ENCODE measurements at regions not wholly inside any gene's neighbourhood (a gene's known extent, or its start where the extent isn't known, plus 50 kb on each side); places are given as distances from the start of the nearest gene placed in this dataset.
"Not testable (repeated sequence)": the region's sequence is repeated elsewhere in the genome, so short reads cannot be mapped to it uniquely, and the experiment has no call there.

DNA sequence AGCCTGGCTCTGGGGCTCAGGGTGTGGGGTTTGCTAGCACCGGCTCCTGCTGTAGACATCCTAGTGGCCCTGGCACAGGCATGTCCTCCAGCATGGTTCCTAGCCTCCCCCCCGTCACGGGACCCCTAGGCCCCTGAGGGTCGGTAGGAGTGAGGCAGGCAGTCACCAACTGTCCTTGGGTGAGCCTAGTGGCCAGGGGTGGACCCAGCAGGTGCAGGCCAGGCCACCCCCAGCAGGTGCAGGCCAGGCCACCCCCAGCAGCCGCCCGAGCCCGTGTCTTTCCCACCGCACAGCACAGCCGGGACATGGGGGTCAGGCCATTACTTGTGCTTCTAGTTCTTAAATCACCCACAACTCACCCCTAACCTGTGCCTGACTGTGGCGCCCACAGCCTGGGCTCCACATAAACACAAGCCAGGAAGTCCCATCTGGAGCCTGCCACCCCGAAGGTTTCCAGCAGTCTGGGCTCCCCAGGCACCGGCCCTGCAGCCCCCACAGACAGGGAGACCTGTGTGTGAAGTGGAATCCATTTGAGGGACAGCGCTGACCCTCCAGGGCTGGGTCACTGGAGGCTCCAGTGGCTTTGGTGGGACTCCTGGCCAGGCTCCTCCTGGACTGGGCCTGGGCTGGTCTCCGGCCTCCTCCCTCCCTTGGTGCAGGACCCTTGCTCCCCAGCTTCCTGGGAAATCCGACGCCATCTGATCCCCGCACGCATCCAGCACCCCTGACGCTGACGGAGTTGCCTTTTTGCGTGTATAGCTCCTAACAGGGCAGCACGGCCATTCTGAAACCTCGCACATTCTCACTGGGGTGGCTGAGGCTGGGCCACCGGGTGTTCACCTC, 114.1 kb upstream of the LPCAT1 start:
- Mint-ChIP-seq H3K27me3 (ENCODE audit: unreplicated experiment) (peaks cover 30% of the 10 kb centered on the region), H3K4me3 (ENCODE audit: unreplicated experiment) (no peak overlapping the region), H3K36me3 (ENCODE audit: unreplicated experiment) (no peaks in the 10 kb centered on the region), H3K4me1 (ENCODE audit: unreplicated experiment) (peaks cover 34% of the 10 kb centered on the region), H3K27ac (ENCODE audit: unreplicated experiment) (no peak overlapping the region), H3K9me3 (ENCODE audit: unreplicated experiment) (no peaks in the 10 kb centered on the region)
- TF ChIP-seq, protein P1, sequence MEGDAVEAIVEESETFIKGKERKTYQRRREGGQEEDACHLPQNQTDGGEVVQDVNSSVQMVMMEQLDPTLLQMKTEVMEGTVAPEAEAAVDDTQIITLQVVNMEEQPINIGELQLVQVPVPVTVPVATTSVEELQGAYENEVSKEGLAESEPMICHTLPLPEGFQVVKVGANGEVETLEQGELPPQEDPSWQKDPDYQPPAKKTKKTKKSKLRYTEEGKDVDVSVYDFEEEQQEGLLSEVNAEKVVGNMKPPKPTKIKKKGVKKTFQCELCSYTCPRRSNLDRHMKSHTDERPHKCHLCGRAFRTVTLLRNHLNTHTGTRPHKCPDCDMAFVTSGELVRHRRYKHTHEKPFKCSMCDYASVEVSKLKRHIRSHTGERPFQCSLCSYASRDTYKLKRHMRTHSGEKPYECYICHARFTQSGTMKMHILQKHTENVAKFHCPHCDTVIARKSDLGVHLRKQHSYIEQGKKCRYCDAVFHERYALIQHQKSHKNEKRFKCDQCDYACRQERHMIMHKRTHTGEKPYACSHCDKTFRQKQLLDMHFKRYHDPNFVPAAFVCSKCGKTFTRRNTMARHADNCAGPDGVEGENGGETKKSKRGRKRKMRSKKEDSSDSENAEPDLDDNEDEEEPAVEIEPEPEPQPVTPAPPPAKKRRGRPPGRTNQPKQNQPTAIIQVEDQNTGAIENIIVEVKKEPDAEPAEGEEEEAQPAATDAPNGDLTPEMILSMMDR (IDR thresholded peaks at IDR 0.05) = no peak
- DNase-seq (ENCODE audit: extremely low spot score, unreplicated experiment) = no peak

DNA sequence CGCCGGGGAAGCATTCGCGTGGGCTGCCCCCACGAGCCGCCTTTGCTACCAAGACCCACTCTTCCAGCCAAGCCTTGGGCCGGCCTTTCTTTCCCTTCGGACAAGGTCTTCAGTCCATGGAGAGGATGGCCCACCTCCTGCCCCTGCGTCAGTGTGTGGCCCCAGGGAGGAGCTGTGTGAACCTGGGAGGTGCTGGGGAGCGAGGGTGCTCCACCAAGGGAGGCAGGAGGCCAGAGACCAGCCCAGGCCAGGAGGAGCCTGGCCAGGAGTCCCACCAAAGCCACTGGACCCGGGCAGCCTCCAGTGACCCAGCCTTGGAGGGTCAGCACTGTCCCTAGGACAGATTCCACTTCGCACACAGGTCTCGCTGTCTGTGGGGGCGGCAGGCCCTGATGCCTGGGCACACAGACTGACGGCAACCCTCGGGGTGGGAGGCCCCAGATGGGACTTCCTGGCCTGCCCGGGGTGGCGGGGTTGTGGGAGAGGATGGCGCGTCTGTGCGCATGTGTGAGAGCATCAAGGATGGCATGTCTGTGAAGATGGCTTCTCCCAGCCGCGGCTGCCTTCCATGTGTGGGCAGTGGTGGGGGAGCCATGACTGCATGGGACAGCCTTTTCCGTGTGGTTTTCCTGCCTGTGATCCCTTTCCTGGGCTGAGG, 113.3 kb upstream of the LPCAT1 start:
- H3K4me1 Mint-ChIP-seq (ENCODE audit: unreplicated experiment) = peaks cover 34% of the 10 kb centered on the region
- TF ChIP-seq, protein P1 (IDR thresholded peaks at IDR 0.05) = no peak
- H3K27ac Mint-ChIP-seq (ENCODE audit: unreplicated experiment) = no peak overlapping the region
- no peaks in the 10 kb centered on the region for H3K9me3 Mint-ChIP-seq (ENCODE audit: unreplicated experiment)
- H3K4me3 Mint-ChIP-seq (ENCODE audit: unreplicated experiment) = no peak overlapping the region
- no peak for DNase-seq (ENCODE audit: extremely low spot score, unreplicated experiment)
- no peaks in the 10 kb centered on the region for H3K36me3 Mint-ChIP-seq (ENCODE audit: unreplicated experiment)
- H3K27me3 Mint-ChIP-seq (ENCODE audit: unreplicated experiment) = peaks cover 37% of the 10 kb centered on the region

DNA sequence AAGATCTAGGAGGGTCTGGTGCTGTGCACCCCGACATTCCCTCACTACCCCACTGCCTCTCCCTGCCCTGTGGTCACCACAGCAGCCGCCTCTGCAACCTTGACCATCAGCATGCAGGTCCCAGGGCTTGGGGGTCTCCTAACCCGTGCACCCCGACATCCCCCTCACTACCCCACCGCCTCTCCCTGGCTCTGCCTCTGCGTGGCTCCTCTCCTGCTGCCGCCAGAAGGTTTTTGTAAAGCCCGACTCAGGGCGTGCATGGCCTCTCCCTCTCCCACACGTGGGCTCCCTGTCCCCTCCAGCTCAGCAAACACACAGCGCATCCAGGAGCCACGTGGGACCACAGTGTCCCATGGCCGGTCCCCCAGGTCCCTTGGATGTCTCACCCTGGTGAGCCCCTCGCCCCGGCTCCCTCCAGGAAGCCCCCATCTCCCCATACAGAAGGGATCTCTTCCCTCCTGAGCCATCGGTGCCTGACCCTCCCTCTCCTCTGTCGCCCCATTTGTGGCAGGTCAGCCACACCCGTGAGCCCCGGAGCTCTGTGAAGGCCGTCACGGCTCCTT, 112.5 kb upstream of the LPCAT1 start:
- H3K4me1 Mint-ChIP-seq (ENCODE audit: unreplicated experiment) = peaks cover 27% of the 10 kb centered on the region
- H3K36me3 Mint-ChIP-seq (ENCODE audit: unreplicated experiment); H3K9me3 Mint-ChIP-seq (ENCODE audit: unreplicated experiment); DNase-seq (ENCODE audit: extremely low spot score, unreplicated experiment): not testable (repeated sequence)
- peaks cover 37% of the 10 kb centered on the region for H3K27me3 Mint-ChIP-seq (ENCODE audit: unreplicated experiment)
- peak overlapping the region; percentile 29 for H3K4me3 Mint-ChIP-seq (ENCODE audit: unreplicated experiment)
- H3K27ac Mint-ChIP-seq (ENCODE audit: unreplicated experiment) = peak overlapping the region; percentile 77

DNA sequence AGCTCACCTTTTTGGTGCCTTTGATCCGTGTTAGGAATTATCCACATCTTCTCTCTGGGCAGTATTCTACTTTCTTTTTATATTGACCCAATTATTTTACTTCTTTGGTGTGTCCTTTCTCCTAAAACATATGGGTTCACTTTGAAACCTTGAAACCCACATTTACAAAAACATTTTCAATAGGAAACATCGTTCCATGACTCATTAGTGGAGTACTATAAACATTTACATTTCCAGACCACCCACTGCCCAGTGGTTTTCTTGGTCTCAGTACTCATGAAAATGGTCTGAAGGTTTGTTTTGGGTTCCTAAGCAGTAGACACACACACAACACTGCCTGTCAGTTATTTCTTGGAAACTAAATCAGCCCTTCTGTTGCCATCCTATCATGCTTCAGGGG, 111.7 kb upstream of the LPCAT1 start:
- Mint-ChIP-seq H3K27me3 (ENCODE audit: unreplicated experiment) (peaks cover 43% of the 10 kb centered on the region), H3K27ac (ENCODE audit: unreplicated experiment) (peak overlapping the region; percentile 77), H3K4me1 (ENCODE audit: unreplicated experiment) (peaks cover 25% of the 10 kb centered on the region)
- H3K4me3 Mint-ChIP-seq (ENCODE audit: unreplicated experiment); DNase-seq (ENCODE audit: extremely low spot score, unreplicated experiment); H3K9me3 Mint-ChIP-seq (ENCODE audit: unreplicated experiment); H3K36me3 Mint-ChIP-seq (ENCODE audit: unreplicated experiment): not testable (repeated sequence)

DNA sequence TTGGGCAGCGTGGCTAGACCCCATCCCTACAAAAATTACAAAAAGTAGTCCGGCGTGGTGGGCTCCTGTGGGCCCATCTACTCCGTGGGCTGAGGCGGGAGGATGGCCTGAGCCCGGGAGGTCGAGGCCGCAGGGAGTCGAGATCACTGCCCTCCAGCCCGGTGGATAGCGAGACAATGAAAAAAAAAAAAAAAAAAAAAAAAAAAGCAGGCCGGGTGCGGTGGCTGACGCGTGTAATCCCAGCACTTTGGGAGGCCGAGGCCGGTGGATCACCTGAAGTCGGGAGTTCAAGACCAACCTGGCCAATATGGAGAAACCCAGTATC, 110.5 kb upstream of the LPCAT1 start:
- H3K27me3 Mint-ChIP-seq (ENCODE audit: unreplicated experiment) = peaks cover 47% of the 10 kb centered on the region
- H3K4me1 Mint-ChIP-seq (ENCODE audit: unreplicated experiment) = peaks cover 25% of the 10 kb centered on the region
- DNase-seq (ENCODE audit: extremely low spot score, unreplicated experiment) = no peak
- TF ChIP-seq, protein P1 (IDR thresholded peaks at IDR 0.05) = no peak
- no peak overlapping the region for H3K27ac Mint-ChIP-seq (ENCODE audit: unreplicated experiment)
- H3K4me3 Mint-ChIP-seq (ENCODE audit: unreplicated experiment) = peak overlapping the region; percentile 57
- H3K9me3 Mint-ChIP-seq (ENCODE audit: unreplicated experiment) = no peaks in the 10 kb centered on the region
- H3K36me3 Mint-ChIP-seq (ENCODE audit: unreplicated experiment) = no peaks in the 10 kb centered on the region
